ENCODE measurements at regions not wholly inside any gene's neighbourhood (a gene's known extent, or its start where the extent isn't known, plus 50 kb on each side); places are given as distances from the start of the nearest gene placed in this dataset.

GRCh38 chr4:158346576-158346975, 136.3 kb downstream of the TMEM144 start:
- no peaks in the 10 kb centered on the region for H3K9me3 ChIP-seq (replicated peaks; ENCODE audit: control insufficient read depth, insufficient read depth, low read length)
- H3K27me3 ChIP-seq (replicated peaks in 1 of 2; ENCODE audit: control insufficient read depth in 2 of 2, insufficient read depth in 2 of 2, low read length in 1 of 2), result no peaks in the 10 kb centered on the region
- no peaks in the 10 kb centered on the region for H3K79me2 ChIP-seq (ENCODE audit: control insufficient read depth, insufficient read depth, low read length)
- no peak overlapping the region for H3K4me3 ChIP-seq
- H3K4me1 ChIP-seq (ENCODE audit: control insufficient read depth, insufficient read depth, low read length), result no peaks in the 10 kb centered on the region
- H3K36me3 ChIP-seq (ENCODE audit: control insufficient read depth in 2 of 2, insufficient read depth in 2 of 2, low read length in 1 of 2), result no peaks in the 10 kb centered on the region
- ChIA-PET CTCF (no interaction called here), RAD21 (ENCODE audit: unreplicated experiment) (no interaction called here), POLR2A (no interaction called here), SMC1A (ENCODE audit: uncharacterized antibody, unreplicated experiment) (no interaction called here)
- 24% methylated on average over 4 of the region's 4 CpGs for WGBS (ENCODE audit: insufficient coverage, insufficient replicate concordance, low lambda C conversion rate, missing lambda C conversion rate)
- no peak overlapping the region for H2AFZ ChIP-seq (ENCODE audit: control insufficient read depth, low read depth, low read length)
- no peak overlapping the region for H3K27ac ChIP-seq (ENCODE audit: control insufficient read depth, insufficient read depth)
- intact Hi-C loops (cut with micrococcal nuclease; ENCODE audit: unreplicated experiment), result no loop called here
- in situ Hi-C loops (cut with MboI), result no loop called here
- no peaks in the 10 kb centered on the region for H4K20me1 ChIP-seq (ENCODE audit: control insufficient read depth, insufficient read depth)
- no TSS peak for BruUV-seq (replicated peaks)
- ATAC-seq (no peak), FAIRE-seq (no peak), DNase-seq (ENCODE audit: low read depth, low spot score) (no peak)
- TF ChIP-seq NBN (IDR thresholded peaks at IDR 0.05), result no peak
- no peak for TF ChIP-seq PAX8 (IDR thresholded peaks at IDR 0.05)
- no peak for TF ChIP-seq BCL11A (IDR thresholded peaks at IDR 0.05; ENCODE audit: low read depth, low read length)
- TF ChIP-seq, protein P1, sequence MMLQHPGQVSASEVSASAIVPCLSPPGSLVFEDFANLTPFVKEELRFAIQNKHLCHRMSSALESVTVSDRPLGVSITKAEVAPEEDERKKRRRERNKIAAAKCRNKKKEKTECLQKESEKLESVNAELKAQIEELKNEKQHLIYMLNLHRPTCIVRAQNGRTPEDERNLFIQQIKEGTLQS (IDR thresholded peaks at IDR 0.05; ENCODE audit: borderline replicate concordance, extremely low read depth, low read depth, low read length), result no peak
- TF ChIP-seq USF1 (IDR thresholded peaks at IDR 0.05; ENCODE audit: borderline replicate concordance, extremely low read length, insufficient read depth, low read depth, low read length), result no peak
- TF ChIP-seq ZNF384 (IDR thresholded peaks at IDR 0.05; ENCODE audit: borderline replicate concordance, low read depth, low read length), result no peak
- no peak for TF ChIP-seq SREBF1 (IDR thresholded peaks at IDR 0.05; ENCODE audit: low read length)
- TF ChIP-seq ASH2L (IDR thresholded peaks at IDR 0.05; ENCODE audit: borderline replicate concordance, low read depth), result no peak
- no peak for TF ChIP-seq RB1 (IDR thresholded peaks at IDR 0.05; ENCODE audit: borderline replicate concordance)
- no peak for TF ChIP-seq CREM (IDR thresholded peaks at IDR 0.05; ENCODE audit: low read depth)
- no peak for TF ChIP-seq RCOR1 (conservative IDR thresholded peaks at IDR 0.05; ENCODE audit: low read depth, low read length)
- no peak for TF ChIP-seq SUZ12 (IDR thresholded peaks at IDR 0.05; ENCODE audit: unreplicated experiment)
- TF ChIP-seq NFYA (IDR thresholded peaks at IDR 0.05; ENCODE audit: borderline replicate concordance, low read depth, low read length), result no peak
- no peak for TF ChIP-seq TCF7 (IDR thresholded peaks at IDR 0.05; ENCODE audit: borderline replicate concordance)
- no peak for TF ChIP-seq ZBTB33 (IDR thresholded peaks at IDR 0.05)
- no peak overlapping the region for H3K9ac ChIP-seq (ENCODE audit: control insufficient read depth, insufficient read depth, low read length)
- H3K4me2 ChIP-seq (ENCODE audit: control insufficient read depth, insufficient read depth), result no peak overlapping the region

All from GM12878 (cell line).